ENCODE measurements at regions not wholly inside any gene's neighbourhood (a gene's known extent, or its start where the extent isn't known, plus 50 kb on each side); places are given as distances from the start of the nearest gene placed in this dataset.

DNA sequence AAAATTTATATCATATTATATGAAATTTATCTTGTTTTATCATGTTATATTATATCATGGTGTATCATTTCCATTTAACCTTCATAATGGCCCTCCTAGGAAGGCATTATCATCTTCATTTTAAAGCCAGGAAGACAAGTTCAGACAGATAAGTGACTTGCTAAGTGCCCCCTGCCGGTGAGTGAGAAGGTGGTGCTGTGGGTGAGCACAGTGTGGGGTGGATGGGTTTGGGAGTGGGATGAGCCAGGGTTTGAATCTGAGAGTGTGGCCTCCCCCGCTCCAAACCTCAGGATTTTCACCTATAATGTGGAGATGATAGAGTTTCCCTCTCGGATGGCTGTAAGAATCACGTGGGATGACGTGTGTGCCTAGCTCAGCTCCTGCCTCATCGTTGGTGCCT is 108.7 kb upstream of the IGSF21 start (continued):
- no peak for TF ChIP-seq CEBPB (IDR thresholded peaks at IDR 0.05; ENCODE audit: low read depth)
- TF ChIP-seq ELF1 (IDR thresholded peaks at IDR 0.05; ENCODE audit: borderline replicate concordance, low read depth) = no peak
- TF ChIP-seq, protein P1, sequence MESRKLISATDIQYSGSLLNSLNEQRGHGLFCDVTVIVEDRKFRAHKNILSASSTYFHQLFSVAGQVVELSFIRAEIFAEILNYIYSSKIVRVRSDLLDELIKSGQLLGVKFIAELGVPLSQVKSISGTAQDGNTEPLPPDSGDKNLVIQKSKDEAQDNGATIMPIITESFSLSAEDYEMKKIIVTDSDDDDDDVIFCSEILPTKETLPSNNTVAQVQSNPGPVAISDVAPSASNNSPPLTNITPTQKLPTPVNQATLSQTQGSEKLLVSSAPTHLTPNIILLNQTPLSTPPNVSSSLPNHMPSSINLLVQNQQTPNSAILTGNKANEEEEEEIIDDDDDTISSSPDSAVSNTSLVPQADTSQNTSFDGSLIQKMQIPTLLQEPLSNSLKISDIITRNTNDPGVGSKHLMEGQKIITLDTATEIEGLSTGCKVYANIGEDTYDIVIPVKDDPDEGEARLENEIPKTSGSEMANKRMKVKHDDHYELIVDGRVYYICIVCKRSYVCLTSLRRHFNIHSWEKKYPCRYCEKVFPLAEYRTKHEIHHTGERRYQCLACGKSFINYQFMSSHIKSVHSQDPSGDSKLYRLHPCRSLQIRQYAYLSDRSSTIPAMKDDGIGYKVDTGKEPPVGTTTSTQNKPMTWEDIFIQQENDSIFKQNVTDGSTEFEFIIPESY (IDR thresholded peaks at IDR 0.05; ENCODE audit: extremely low read depth, insufficient replicate concordance, low read length) = no peak
- no peak for TF ChIP-seq ZNF274 (IDR thresholded peaks at IDR 0.05; ENCODE audit: low read depth, low read length)
- TF ChIP-seq, protein P2, sequence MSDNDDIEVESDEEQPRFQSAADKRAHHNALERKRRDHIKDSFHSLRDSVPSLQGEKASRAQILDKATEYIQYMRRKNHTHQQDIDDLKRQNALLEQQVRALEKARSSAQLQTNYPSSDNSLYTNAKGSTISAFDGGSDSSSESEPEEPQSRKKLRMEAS (IDR thresholded peaks at IDR 0.05) = no peak

DNA sequence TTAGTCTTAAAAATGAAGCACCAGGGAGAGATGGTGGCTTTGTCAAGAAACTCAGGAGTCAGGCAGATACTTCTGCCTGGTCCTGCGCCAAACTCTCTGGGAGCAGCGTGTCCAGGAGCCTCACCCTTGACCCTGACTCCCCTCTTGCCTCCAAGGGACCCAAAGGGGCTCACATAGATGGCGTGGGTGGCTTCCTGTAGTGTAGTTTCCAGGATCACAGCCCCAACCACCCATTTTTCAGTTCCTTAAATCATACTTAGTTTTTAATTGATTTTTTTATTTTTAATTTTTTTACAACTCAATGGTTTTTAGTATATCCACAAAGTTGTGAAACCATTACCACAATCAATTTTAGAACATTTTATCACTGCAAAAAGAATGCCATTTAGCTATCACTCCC is 107.7 kb upstream of the IGSF21 start:
- ChIA-PET CTCF (no interaction called here), POLR2A (no interaction called here), RAD21 (ENCODE audit: low non-redundant PET in 1 of 2, low total read pairs in 2 of 2, uncharacterized antibody in 2 of 2, unreplicated experiment in 2 of 2) (no interaction called here)
- Histone ChIP-seq H3K27me3 (ENCODE audit: insufficient read depth, low read length) (peaks cover 46% of the 10 kb centered on the region), H3K27ac (ENCODE audit: low read depth, low read length) (no peak overlapping the region), H3K9ac (ENCODE audit: low read length) (no peak overlapping the region), H3K9me2 (ENCODE audit: insufficient read depth) (no peaks in the 10 kb centered on the region), H3K9me3 (ENCODE audit: control insufficient read depth in 1 of 2, insufficient read depth in 1 of 2, low read depth in 1 of 2, low read length in 2 of 2) (no peaks in the 10 kb centered on the region), H3K4me2 (ENCODE audit: low read length) (no peak overlapping the region), H3K36me3 (ENCODE audit: control insufficient read depth in 1 of 2, insufficient read depth in 2 of 2, low read length in 2 of 2) (no peaks in the 10 kb centered on the region), H3K4me1 (ENCODE audit: control insufficient read depth in 1 of 2, insufficient read depth in 2 of 2, low read length in 2 of 2) (no peaks in the 10 kb centered on the region), H2AFZ (ENCODE audit: low read depth, low read length, poor library complexity, severe bottlenecking) (no peak overlapping the region), H3K4me3 (replicated peaks in 1 of 2; ENCODE audit: low read depth in 1 of 2, low read length in 2 of 2) (no peak overlapping the region), H4K20me1 (ENCODE audit: insufficient read depth) (no peaks in the 10 kb centered on the region), H3K79me2 (ENCODE audit: insufficient read depth, low read length) (no peaks in the 10 kb centered on the region)
- BruUV-seq (replicated peaks) = no TSS peak
- no peak for TF ChIP-seq EGR1 (IDR thresholded peaks at IDR 0.05; ENCODE audit: low read depth)
- no peak for TF ChIP-seq SIN3A (IDR thresholded peaks at IDR 0.05; ENCODE audit: low read depth)
- ATAC-seq (no peak), DNase-seq (ENCODE audit: low read depth, low spot score) (no peak)
- intact Hi-C loops (cut with micrococcal nuclease) = loop anchor here (1.0 kb wide), 2 partner anchors 77 to 339 kb away; no protein-coding TSS in a partner anchor

All from HCT116 (cell line).